ENCODE measurements at regions not wholly inside any gene's neighbourhood (a gene's known extent, or its start where the extent isn't known, plus 50 kb on each side); places are given as distances from the start of the nearest gene placed in this dataset.

GRCh38 chr6:14200047-14200446 lies 82.5 kb downstream of the CD83 start:
- no peak for DNase-seq (ENCODE audit: low read depth, low spot score)
- Histone ChIP-seq H3K27ac (ENCODE audit: low read length) (no peak overlapping the region), H3K4me1 (ENCODE audit: control insufficient read depth, insufficient read depth, low read length) (no peaks in the 10 kb centered on the region), H3K9me3 (ENCODE audit: control insufficient read depth, insufficient read depth, low read length) (no peaks in the 10 kb centered on the region), H3K4me3 (ENCODE audit: low read length) (no peak overlapping the region), H3K27me3 (ENCODE audit: control insufficient read depth, insufficient read depth, low read length) (no peaks in the 10 kb centered on the region), H3K36me3 (ENCODE audit: control insufficient read depth, insufficient read depth, low read length) (no peaks in the 10 kb centered on the region)
- WGBS (ENCODE audit: insufficient coverage, insufficient read length), result no CpG with 5 or more reads among the region's 4 CpGs

GRCh38 chr6:14202947-14203346 lies 85.4 kb downstream of the CD83 start:
- DNase-seq (ENCODE audit: low read depth, low spot score), result no peak
- Histone ChIP-seq H3K36me3 (ENCODE audit: control insufficient read depth, insufficient read depth, low read length) (no peaks in the 10 kb centered on the region), H3K27ac (ENCODE audit: low read length) (no peak overlapping the region), H3K9me3 (ENCODE audit: control insufficient read depth, insufficient read depth, low read length) (no peaks in the 10 kb centered on the region), H3K4me1 (ENCODE audit: control insufficient read depth, insufficient read depth, low read length) (no peaks in the 10 kb centered on the region), H3K27me3 (ENCODE audit: control insufficient read depth, insufficient read depth, low read length) (0 out of 2 replicates have a peak, but pooled peaks cover 2% of the 10 kb centered on the region), H3K4me3 (ENCODE audit: low read length) (no peak overlapping the region)
- WGBS (ENCODE audit: insufficient coverage, insufficient read length), result no CpG with 5 or more reads among the region's 11 CpGs

GRCh38 chr6:14206391-14206790 lies 88.8 kb downstream of the CD83 start:
- no peak for DNase-seq (ENCODE audit: low read depth, low spot score)
- H3K4me1 ChIP-seq (ENCODE audit: control insufficient read depth, insufficient read depth, low read length), result no peaks in the 10 kb centered on the region
- H3K36me3 ChIP-seq (ENCODE audit: control insufficient read depth, insufficient read depth, low read length), result no peaks in the 10 kb centered on the region
- no peak overlapping the region for H3K4me3 ChIP-seq (ENCODE audit: low read length)
- 0 out of 2 replicates have a peak, but pooled peaks cover 2% of the 10 kb centered on the region for H3K27me3 ChIP-seq (ENCODE audit: control insufficient read depth, insufficient read depth, low read length)
- WGBS (ENCODE audit: insufficient coverage, insufficient read length), result no CpG with 5 or more reads among the region's 3 CpGs
- no peaks in the 10 kb centered on the region for H3K9me3 ChIP-seq (ENCODE audit: control insufficient read depth, insufficient read depth, low read length)
- H3K27ac ChIP-seq (ENCODE audit: low read length), result no peak overlapping the region

GRCh38 chr6:14207448-14207847 lies 89.9 kb downstream of the CD83 start:
- Histone ChIP-seq H3K4me1 (ENCODE audit: control insufficient read depth, insufficient read depth, low read length) (0 out of 2 replicates have a peak, but pooled peaks cover 2% of the 10 kb centered on the region), H3K27ac (ENCODE audit: low read length) (no peak overlapping the region), H3K4me3 (ENCODE audit: low read length) (no peak overlapping the region), H3K36me3 (ENCODE audit: control insufficient read depth, insufficient read depth, low read length) (no peaks in the 10 kb centered on the region), H3K9me3 (ENCODE audit: control insufficient read depth, insufficient read depth, low read length) (no peaks in the 10 kb centered on the region), H3K27me3 (ENCODE audit: control insufficient read depth, insufficient read depth, low read length) (0 out of 2 replicates have a peak, but pooled peaks cover 2% of the 10 kb centered on the region)
- DNase-seq (ENCODE audit: low read depth, low spot score), result no peak
- no CpG with 5 or more reads among the region's 1 CpG for whole genome bisulfite sequencing (ENCODE audit: insufficient coverage, insufficient read length)

- WGBS (ENCODE audit: insufficient coverage, insufficient read length), result no CpG with 5 or more reads among the region's 3 CpGs
These were observed 91.4 kb downstream of the CD83 start for GRCh38 chr6:14209000-14209399.

GRCh38 chr6:14210077-14210476 lies 92.5 kb downstream of the CD83 start:
- no peaks in the 10 kb centered on the region for H3K9me3 ChIP-seq (ENCODE audit: control insufficient read depth, insufficient read depth, low read length)
- 0 out of 2 replicates have a peak, but pooled peaks cover 2% of the 10 kb centered on the region for H3K27me3 ChIP-seq (ENCODE audit: control insufficient read depth, insufficient read depth, low read length)
- H3K27ac ChIP-seq (ENCODE audit: low read length), result no peak overlapping the region
- no CpG with 5 or more reads among the region's 10 CpGs for WGBS (ENCODE audit: insufficient coverage, insufficient read length)
- H3K4me3 ChIP-seq (ENCODE audit: low read length), result no peak overlapping the region
- 0 out of 2 replicates have a peak, but pooled peaks cover 2% of the 10 kb centered on the region for H3K4me1 ChIP-seq (ENCODE audit: control insufficient read depth, insufficient read depth, low read length)
- no peaks in the 10 kb centered on the region for H3K36me3 ChIP-seq (ENCODE audit: control insufficient read depth, insufficient read depth, low read length)
- no peak for DNase-seq (ENCODE audit: low read depth, low spot score)

More at GRCh38 chr6:14209000-14209399, 91.4 kb downstream of the CD83 start:
- DNase-seq (ENCODE audit: low read depth, low spot score), result no peak
- no peak overlapping the region for H3K27ac ChIP-seq (ENCODE audit: low read length)
- 0 out of 2 replicates have a peak, but pooled peaks cover 2% of the 10 kb centered on the region for H3K4me1 ChIP-seq (ENCODE audit: control insufficient read depth, insufficient read depth, low read length)
- H3K9me3 ChIP-seq (ENCODE audit: control insufficient read depth, insufficient read depth, low read length), result no peaks in the 10 kb centered on the region
- H3K27me3 ChIP-seq (ENCODE audit: control insufficient read depth, insufficient read depth, low read length), result 0 out of 2 replicates have a peak, but pooled peaks cover 2% of the 10 kb centered on the region
- H3K36me3 ChIP-seq (ENCODE audit: control insufficient read depth, insufficient read depth, low read length), result no peaks in the 10 kb centered on the region
- no peak overlapping the region for H3K4me3 ChIP-seq (ENCODE audit: low read length)

GRCh38 chr6:14210663-14211561 lies 93.3 kb downstream of the CD83 start:
- no CpG with 5 or more reads among the region's 100 CpGs for WGBS (ENCODE audit: insufficient coverage, insufficient read length)
- DNase-seq (ENCODE audit: low read depth, low spot score), result peak; percentile 63
- Histone ChIP-seq H3K36me3 (ENCODE audit: control insufficient read depth, insufficient read depth, low read length) (no peaks in the 10 kb centered on the region), H3K4me1 (ENCODE audit: control insufficient read depth, insufficient read depth, low read length) (0 out of 2 replicates have a peak, but pooled peaks cover 2% of the 10 kb centered on the region), H3K9me3 (ENCODE audit: control insufficient read depth, insufficient read depth, low read length) (no peaks in the 10 kb centered on the region), H3K4me3 (ENCODE audit: low read length) (peak overlapping the region; percentile 53; the same call in 1 of the 2 replicates), H3K27me3 (ENCODE audit: control insufficient read depth, insufficient read depth, low read length) (0 out of 2 replicates have a peak, but pooled peaks cover under 1% of the 10 kb centered on the region), H3K27ac (ENCODE audit: low read length) (no peak overlapping the region)

GRCh38 chr6:14211562-14211942 lies 94.0 kb downstream of the CD83 start:
- Histone ChIP-seq H3K27ac (ENCODE audit: low read length) (no peak overlapping the region), H3K4me3 (ENCODE audit: low read length) (peak overlapping the region; percentile 1; the same call in 1 of the 2 replicates), H3K27me3 (ENCODE audit: control insufficient read depth, insufficient read depth, low read length) (no peaks in the 10 kb centered on the region), H3K9me3 (ENCODE audit: control insufficient read depth, insufficient read depth, low read length) (no peaks in the 10 kb centered on the region), H3K4me1 (ENCODE audit: control insufficient read depth, insufficient read depth, low read length) (0 out of 2 replicates have a peak, but pooled peaks cover 2% of the 10 kb centered on the region), H3K36me3 (ENCODE audit: control insufficient read depth, insufficient read depth, low read length) (no peaks in the 10 kb centered on the region)
- WGBS (ENCODE audit: insufficient coverage, insufficient read length), result no CpG with 5 or more reads among the region's 20 CpGs
- peak; percentile 16 for DNase-seq (ENCODE audit: low read depth, low spot score)

- no peaks in the 10 kb centered on the region for H3K9me3 ChIP-seq (ENCODE audit: control insufficient read depth, insufficient read depth, low read length)
- H3K27ac ChIP-seq (ENCODE audit: low read length), result no peak overlapping the region
- no peaks in the 10 kb centered on the region for H3K27me3 ChIP-seq (ENCODE audit: control insufficient read depth, insufficient read depth, low read length)
- H3K36me3 ChIP-seq (ENCODE audit: control insufficient read depth, insufficient read depth, low read length), result no peaks in the 10 kb centered on the region
- DNase-seq (ENCODE audit: low read depth, low spot score), result peak; percentile 16
- H3K4me3 ChIP-seq (ENCODE audit: low read length), result no peak overlapping the region
- WGBS (ENCODE audit: insufficient coverage, insufficient read length), result no CpG with 5 or more reads among the region's 8 CpGs
- H3K4me1 ChIP-seq (ENCODE audit: control insufficient read depth, insufficient read depth, low read length), result 0 out of 2 replicates have a peak, but pooled peaks cover 2% of the 10 kb centered on the region
These were observed 94.4 kb downstream of the CD83 start for GRCh38 chr6:14212020-14212419.

- no CpG with 5 or more reads among the region's 5 CpGs for WGBS (ENCODE audit: insufficient coverage, insufficient read length)
- H3K4me1 ChIP-seq (ENCODE audit: control insufficient read depth, insufficient read depth, low read length), result 0 out of 2 replicates have a peak, but pooled peaks cover 2% of the 10 kb centered on the region
- H3K27ac ChIP-seq (ENCODE audit: low read length), result no peak overlapping the region
- DNase-seq (ENCODE audit: low read depth, low spot score), result no peak
- no peaks in the 10 kb centered on the region for H3K27me3 ChIP-seq (ENCODE audit: control insufficient read depth, insufficient read depth, low read length)
- no peaks in the 10 kb centered on the region for H3K9me3 ChIP-seq (ENCODE audit: control insufficient read depth, insufficient read depth, low read length)
- H3K36me3 ChIP-seq (ENCODE audit: control insufficient read depth, insufficient read depth, low read length), result no peaks in the 10 kb centered on the region
- no peak overlapping the region for H3K4me3 ChIP-seq (ENCODE audit: low read length)
These were observed 95.1 kb downstream of the CD83 start for GRCh38 chr6:14212632-14213031.
